Cardiac fibroblast (primary cell): ENCODE measurements at regions not wholly inside any gene's neighbourhood (a gene's known extent, or its start where the extent isn't known, plus 50 kb on each side); places are given as distances from the start of the nearest gene placed in this dataset.
A peak's percentile ranks its signal among the peaks of the same experiment; 100 is the strongest.

Experiments
- DNase-seq, 2 donors: peaks; one replicate each; pipeline versions ENCODE4 v3.0.0 to v3.0.0-alpha.2; 2010; ENCODE audit warnings: low read depth in 2 of 2
- H3K4me3 ChIP-seq, 2 donors: replicated peaks in 1 of 2; 1 replicate in 1 of 2; 2 replicates in 1 of 2; pipeline ENCODE4 v1.5.1; 2011; ENCODE audit warnings: low read depth in 2 of 2, low read length in 2 of 2, mild to moderate bottlenecking in 2 of 2, moderate library complexity in 1 of 2
- TF ChIP-seq, protein P1 (sequence below): IDR thresholded peaks from one replicate; pipeline ENCODE4 v1.5.1; 2011; ENCODE audit warnings: low read depth, mild to moderate bottlenecking, low read length, inconsistent platforms

GRCh38 chr1:201707656-201708055, 121.3 kb upstream of the IPO9 start:
- H3K4me3 ChIP-seq, result no peak overlapping the region
- TF ChIP-seq, protein P1, sequence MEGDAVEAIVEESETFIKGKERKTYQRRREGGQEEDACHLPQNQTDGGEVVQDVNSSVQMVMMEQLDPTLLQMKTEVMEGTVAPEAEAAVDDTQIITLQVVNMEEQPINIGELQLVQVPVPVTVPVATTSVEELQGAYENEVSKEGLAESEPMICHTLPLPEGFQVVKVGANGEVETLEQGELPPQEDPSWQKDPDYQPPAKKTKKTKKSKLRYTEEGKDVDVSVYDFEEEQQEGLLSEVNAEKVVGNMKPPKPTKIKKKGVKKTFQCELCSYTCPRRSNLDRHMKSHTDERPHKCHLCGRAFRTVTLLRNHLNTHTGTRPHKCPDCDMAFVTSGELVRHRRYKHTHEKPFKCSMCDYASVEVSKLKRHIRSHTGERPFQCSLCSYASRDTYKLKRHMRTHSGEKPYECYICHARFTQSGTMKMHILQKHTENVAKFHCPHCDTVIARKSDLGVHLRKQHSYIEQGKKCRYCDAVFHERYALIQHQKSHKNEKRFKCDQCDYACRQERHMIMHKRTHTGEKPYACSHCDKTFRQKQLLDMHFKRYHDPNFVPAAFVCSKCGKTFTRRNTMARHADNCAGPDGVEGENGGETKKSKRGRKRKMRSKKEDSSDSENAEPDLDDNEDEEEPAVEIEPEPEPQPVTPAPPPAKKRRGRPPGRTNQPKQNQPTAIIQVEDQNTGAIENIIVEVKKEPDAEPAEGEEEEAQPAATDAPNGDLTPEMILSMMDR, result no peak
- no peak for DNase-seq

GRCh38 chr1:201708085-201708512, 120.9 kb upstream of the IPO9 start:
- no peak overlapping the region for H3K4me3 ChIP-seq
- TF ChIP-seq, protein P1, result no peak
- peak; percentile 75 to 78 for DNase-seq

GRCh38 chr1:201708691-201709090, 120.3 kb upstream of the IPO9 start:
- TF ChIP-seq, protein P1, result no peak
- H3K4me3 ChIP-seq, result no peak overlapping the region
- DNase-seq, result no peak

DNA sequence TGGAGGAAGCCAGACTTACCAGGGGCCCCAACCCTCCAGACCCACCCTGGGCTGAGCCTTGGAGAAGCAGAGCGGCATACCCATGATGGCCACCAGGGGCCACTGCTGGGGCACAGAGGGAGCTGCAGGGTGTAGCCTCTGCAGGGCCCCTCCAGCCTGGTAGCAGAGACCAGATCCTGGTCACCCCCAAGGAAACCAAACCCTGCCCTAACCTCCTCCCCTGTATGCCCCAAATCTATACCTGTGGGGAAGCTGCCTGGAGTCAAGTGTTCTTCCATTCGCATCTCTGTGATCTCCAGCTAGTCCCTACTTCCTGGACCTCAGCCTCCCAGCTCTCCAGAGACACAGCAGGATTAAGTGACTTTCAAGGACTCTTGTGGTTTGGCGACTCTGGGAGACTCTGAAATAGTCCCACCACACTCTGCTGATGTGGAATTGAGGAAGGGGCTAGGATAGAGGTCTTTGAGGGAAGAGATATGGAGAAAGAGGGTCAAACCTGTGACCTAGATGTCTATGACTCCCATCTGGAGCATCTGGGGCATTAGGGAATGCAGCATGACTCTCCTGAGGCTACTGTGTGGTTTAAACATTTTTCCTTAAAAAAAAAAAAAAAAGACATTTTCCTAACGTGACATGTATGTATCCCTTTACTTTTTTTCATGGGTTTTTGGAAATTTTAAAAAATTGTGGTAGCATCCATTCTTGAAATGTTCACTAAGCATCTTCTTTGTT, 119.2 kb upstream of the IPO9 start:
- H3K4me3 ChIP-seq, result no peak overlapping the region
- DNase-seq, result peak; percentile 72 to 76
- TF ChIP-seq, protein P1, result peak; percentile 99

DNA sequence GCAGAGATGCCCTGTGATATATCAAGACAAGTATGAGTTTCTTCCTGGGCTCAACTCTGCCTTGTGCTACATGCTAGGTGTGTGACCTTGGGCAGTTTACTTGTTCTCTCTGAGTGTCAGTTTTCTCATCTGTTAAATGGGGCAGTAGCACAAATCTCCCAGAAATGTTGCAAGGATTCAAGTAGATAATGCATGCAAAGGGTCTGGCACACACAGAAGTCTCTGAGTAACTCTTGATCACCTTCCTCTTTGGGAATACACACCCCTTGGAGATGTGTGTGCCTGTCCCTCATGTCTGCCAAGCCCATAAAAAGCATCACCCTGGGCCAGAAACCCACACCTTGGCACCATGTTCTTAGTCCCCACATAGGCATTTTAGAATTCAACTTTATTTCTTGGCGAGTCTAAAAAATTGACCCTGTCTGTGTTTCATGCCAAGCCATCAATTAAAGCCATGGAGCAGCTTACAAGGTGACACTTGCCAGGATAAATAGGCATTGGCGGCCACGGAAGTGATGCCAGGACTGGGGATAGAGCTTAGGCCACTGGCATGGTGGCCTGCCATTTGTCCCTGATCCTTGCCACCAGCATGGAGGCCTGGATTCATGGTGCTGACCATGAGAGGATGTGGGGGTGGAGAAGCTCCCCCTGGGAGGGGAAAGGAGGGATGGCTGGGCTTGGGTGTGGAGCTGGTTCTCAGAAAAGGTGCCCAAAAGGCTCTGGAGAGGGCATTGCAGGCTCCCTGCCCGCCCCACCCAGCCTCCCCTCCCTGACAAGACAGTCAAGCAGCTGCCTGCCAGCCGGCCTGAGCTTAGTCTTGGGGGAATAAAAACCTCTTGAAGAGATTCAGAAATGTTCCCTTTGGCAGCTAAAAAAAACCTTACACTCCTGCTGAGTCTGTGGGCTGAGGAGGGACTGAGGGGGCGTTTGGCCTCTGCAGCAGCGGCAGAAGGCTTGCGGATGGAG, 118.0 kb upstream of the IPO9 start:
- TF ChIP-seq, protein P1, result no peak
- DNase-seq, result peak; percentile 38 to 53
- no peak overlapping the region for H3K4me3 ChIP-seq

GRCh38 chr1:201711811-201712210, 117.1 kb upstream of the IPO9 start:
- TF ChIP-seq, protein P1, result no peak
- DNase-seq, result peak; percentile 31 to 69
- H3K4me3 ChIP-seq, result no peak overlapping the region
